Rectal smooth muscle tissue (tissue), 1 donor: ENCODE measurements at regions not wholly inside any gene's neighbourhood (a gene's known extent, or its start where the extent isn't known, plus 50 kb on each side); places are given as distances from the start of the nearest gene placed in this dataset.
"Not testable (repeated sequence)": the region's sequence is repeated elsewhere in the genome, so short reads cannot be mapped to it uniquely, and the experiment has no call there.

Experiments
- H3K27ac ChIP-seq: one replicate; pipeline ENCODE4 v1.7.0; 2013; ENCODE audit warnings: low read depth, low read length, inconsistent platforms
- H3K27me3 ChIP-seq: one replicate; pipeline ENCODE4 v1.7.0; 2013; ENCODE audit warnings: low read length; ENCODE audit not compliant: control insufficient read depth, insufficient read depth
- H3K36me3 ChIP-seq: one replicate; pipeline ENCODE4 v1.7.0; 2013; ENCODE audit warnings: low read length; ENCODE audit not compliant: control insufficient read depth, insufficient read depth
- H3K4me1 ChIP-seq: one replicate; pipeline ENCODE4 v1.7.0; 2013; ENCODE audit warnings: low read length; ENCODE audit not compliant: control insufficient read depth, insufficient read depth
- H3K4me3 ChIP-seq: one replicate; pipeline ENCODE4 v1.7.0; 2013; ENCODE audit warnings: low read length
- H3K9ac ChIP-seq: one replicate; pipeline ENCODE4 v1.7.0; 2013; ENCODE audit warnings: low read length

DNA sequence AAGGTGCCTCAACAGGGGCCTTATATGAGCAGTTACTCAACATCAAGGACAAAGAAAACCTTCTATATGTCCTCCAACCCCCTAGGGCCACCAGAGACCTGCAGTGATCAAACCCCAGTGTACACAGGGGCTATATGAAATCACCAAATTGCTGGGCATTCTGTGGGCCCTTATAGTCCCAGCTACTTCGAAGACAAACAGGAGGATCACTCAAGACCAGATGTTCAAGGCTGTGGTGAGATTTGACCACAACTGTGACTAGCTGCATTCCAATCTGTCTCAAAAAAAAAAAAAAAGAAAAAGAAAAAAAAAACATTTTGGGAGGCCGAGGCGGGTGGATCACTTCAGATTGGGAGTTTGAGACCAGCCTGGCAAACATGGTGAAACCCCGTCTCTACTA, 51.0 kb upstream of the PRB2 start:
- Histone ChIP-seq H3K27me3 (no peaks in the 10 kb centered on the region), H3K9ac (no peak overlapping the region), H3K36me3 (no peaks in the 10 kb centered on the region), H3K27ac (no peak overlapping the region), H3K4me1 (no peaks in the 10 kb centered on the region), H3K4me3 (no peak overlapping the region)

DNA sequence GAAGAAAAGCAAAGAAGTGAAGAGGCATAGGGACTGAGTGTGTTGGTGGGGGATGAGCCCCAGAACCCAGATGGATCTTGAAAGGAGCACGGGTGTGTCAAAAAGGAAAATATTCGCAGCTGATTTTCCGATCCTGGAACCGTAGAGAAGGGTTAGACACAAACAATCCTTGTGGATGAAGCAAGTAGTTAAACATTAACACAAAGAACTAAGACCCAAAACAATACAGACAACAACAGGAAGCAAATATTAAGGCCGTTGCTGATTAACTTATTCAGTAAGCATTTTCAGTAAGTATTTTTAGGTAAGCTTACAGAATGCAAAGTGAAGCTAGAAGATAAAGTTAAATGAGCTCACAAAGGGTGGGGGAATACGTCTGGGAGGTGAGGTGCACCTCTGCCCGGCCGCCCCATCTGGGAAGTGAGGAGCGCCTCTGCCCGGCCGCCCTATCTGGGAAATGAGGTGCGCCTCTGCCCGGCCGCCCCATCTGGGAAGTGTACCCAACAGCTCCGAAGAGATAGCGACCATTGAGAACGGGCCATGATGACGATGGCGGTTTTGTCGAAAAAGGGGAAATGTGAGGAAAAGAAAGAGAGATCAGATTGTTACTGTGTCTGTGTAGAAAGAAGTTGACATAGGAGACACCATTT, 62.8 kb upstream of the PRB2 start:
- H3K4me1 ChIP-seq, result no peaks in the 10 kb centered on the region
- H3K27me3 ChIP-seq, result no peaks in the 10 kb centered on the region
- H3K27ac ChIP-seq, result no peak overlapping the region
- H3K4me3 ChIP-seq, result no peak overlapping the region
- no peaks in the 10 kb centered on the region for H3K36me3 ChIP-seq
- no peak overlapping the region for H3K9ac ChIP-seq

DNA sequence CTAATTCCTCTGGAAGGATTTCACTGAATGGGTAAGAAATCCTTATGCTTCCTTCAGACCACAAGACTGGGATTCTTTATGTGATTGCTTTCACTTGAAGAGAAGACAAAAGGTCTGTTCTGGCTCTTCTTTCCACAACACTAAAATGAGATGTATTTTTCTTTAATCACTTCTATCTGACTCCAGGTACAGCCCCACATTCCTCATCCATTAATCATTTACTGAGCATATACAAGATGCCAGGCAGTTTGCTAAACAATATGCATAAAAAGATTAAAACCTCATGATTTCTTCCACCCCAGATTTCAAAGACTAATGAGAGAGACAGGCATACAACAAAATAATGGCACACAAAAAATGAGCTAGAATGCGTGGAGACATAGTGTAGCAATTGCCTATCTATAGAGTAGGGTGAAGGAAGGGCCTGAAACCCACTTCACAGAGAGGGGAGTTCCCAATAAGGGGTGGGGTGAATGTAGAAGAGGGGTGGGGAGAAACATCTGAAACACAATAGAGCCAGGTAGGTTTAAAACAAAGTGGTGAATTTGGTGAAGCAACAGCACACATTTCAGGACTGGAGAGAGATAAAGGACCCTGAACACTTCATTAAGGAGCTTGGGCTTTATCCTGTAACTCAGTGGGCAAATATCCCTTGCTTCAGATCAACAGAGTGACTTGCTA, 65.1 kb upstream of the PRB2 start:
- no peak overlapping the region for H3K9ac ChIP-seq
- no peaks in the 10 kb centered on the region for H3K4me1 ChIP-seq
- H3K27me3 ChIP-seq, result no peaks in the 10 kb centered on the region
- no peak overlapping the region for H3K27ac ChIP-seq
- no peak overlapping the region for H3K4me3 ChIP-seq
- no peaks in the 10 kb centered on the region for H3K36me3 ChIP-seq

DNA sequence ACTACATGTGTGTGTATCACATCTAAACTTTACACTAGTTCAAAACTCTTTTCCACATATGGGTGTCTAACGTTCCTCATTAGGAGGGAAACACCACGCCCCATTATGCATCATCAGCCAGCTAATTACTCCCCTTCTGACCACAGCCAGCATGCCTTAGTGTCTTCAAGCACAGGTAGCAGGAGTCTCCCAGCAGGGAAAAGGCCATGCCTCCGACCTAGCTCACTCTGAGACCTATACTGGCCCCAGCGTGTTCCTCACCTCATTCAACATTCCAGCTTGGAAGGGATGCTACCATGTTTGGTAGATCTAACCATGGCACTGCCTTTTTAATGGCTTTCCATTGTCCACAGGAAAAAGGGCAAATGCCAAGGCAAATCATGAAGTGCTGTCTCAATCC, 66.1 kb upstream of the PRB2 start:
- H3K36me3 ChIP-seq, result no peaks in the 10 kb centered on the region
- no peak overlapping the region for H3K4me3 ChIP-seq
- H3K27me3 ChIP-seq, result no peaks in the 10 kb centered on the region
- H3K27ac ChIP-seq, result no peak overlapping the region
- H3K9ac ChIP-seq, result no peak overlapping the region
- no peaks in the 10 kb centered on the region for H3K4me1 ChIP-seq

DNA sequence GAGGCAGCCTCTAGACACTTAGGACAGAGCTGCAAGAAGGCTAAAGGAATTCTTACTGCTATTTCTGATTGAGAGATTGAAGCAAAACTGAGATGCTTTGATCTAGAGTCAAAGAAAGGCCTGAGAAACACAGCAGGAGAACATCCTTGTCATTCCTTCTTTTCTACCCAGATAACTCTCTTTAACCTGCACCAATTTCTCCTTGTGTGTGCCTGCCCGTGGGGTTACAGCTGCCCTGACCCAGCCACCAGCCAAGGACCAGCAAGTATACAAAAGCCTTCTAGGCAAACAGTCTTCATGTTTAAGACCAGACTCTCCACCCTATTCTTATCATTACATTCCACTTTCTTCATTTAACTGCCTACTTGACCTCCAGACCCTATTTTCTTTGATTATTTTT, 81.7 kb upstream of the PRB2 start:
- Histone ChIP-seq H3K27me3 (no peaks in the 10 kb centered on the region), H3K36me3 (no peaks in the 10 kb centered on the region), H3K9ac (no peak overlapping the region)

DNA sequence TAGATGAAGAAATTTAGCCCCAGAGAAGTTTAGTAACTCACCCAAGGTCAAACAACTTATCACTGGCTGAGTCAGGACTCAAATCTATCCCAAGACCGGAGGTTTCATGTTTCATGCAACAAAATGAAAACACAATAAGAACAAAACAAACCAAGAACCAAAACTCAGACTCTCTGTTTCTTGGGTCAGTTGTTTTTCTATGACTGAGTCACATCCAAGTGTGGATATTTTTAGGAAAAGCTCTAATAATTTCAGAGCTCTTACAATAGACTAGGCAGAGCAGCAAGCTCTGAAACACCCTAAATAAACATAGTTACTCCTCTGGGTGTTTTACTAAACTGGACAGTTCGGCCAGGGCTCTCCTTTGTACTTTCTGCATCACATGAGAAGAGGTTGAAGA, 87.6 kb upstream of the PRB2 start:
- no peak overlapping the region for H3K27ac ChIP-seq
- H3K4me3 ChIP-seq, result no peak overlapping the region

More for the DNA sequence above, 81.7 kb upstream of the PRB2 start:
- H3K27ac ChIP-seq, result no peak overlapping the region
- no peak overlapping the region for H3K4me3 ChIP-seq
- H3K4me1 ChIP-seq, result no peaks in the 10 kb centered on the region

DNA sequence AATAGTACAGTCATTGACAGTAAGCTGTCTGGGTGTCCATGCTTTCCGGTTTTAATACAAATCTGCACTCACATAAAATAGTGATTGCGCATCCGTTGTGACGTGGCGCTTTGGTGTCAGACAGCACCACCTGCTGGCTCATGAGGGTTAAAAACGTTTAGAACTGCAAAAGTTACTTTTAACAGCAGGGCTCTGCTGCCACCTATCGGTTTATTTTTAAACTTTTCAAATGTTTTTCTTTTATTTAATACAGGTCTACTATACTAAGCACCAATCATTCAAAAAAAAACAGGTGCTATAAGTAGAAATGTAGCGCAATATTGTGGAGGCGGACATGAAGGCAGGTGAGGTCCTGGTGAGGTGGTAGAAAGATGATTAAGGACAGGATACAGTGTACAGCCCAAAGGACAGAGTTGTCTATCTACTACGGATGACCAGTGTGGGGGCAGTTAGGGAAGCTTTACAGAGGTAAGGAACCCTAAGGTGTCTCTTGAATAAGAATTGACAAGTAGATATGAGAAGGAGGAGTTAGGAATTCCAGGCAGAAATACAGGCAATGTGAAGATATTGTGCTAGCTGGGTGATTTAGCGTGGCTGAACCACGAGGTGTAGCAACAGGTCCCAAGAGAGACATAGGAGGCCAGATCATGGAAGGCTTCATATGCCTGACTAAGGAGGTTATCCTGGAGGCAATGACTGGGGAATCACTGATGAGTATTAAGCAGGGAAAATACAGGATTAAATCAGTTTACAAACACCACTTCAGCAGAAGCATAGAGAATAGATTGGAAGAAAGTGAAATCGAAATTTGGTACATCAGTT, 91.5 kb upstream of the PRB2 start:
- Histone ChIP-seq H3K27me3 (no peaks in the 10 kb centered on the region), H3K27ac (no peak overlapping the region), H3K4me3 (no peak overlapping the region), H3K36me3 (no peaks in the 10 kb centered on the region), H3K4me1 (no peaks in the 10 kb centered on the region), H3K9ac (no peak overlapping the region)

More for the DNA sequence above, 87.6 kb upstream of the PRB2 start:
- Histone ChIP-seq H3K27me3 (no peaks in the 10 kb centered on the region), H3K9ac (no peak overlapping the region), H3K36me3 (no peaks in the 10 kb centered on the region), H3K4me1 (no peaks in the 10 kb centered on the region)

DNA sequence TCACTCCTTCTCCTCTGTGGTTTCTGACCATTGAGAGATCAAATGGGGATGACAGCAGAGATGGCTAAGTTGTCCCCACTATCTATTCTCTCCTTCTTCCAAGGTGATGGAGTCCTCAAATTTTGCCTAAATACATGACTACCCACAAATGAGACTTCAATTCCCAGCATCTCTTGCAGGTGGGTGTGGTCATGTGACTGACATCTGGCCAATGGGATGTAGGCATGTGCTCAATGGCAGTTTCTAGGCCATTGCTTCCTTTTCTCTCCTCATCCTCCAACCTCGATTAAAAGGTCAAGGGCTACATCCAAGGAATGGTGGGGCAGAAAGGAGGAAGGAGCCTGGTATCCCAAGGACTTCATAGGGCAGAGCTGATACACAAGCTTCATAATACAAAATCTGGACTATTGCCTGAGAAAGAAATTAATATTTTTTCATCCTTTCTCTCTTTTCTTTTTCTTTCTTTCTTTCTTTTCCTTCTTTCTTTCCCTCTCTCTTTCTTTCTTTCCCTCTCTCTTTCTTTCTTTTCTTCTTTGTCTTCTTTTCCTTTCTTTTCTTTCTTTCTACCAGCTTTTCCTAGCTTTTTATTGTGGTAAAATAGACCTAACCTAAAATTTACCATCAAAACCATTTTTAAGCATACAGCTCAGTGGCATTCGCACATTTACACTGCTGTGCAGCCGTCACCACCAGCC, 100.9 kb upstream of the PRB2 start:
- Histone ChIP-seq H3K9ac (no peak overlapping the region), H3K27ac (no peak overlapping the region), H3K27me3 (no peaks in the 10 kb centered on the region), H3K4me3 (no peak overlapping the region), H3K4me1 (no peaks in the 10 kb centered on the region), H3K36me3 (no peaks in the 10 kb centered on the region)

DNA sequence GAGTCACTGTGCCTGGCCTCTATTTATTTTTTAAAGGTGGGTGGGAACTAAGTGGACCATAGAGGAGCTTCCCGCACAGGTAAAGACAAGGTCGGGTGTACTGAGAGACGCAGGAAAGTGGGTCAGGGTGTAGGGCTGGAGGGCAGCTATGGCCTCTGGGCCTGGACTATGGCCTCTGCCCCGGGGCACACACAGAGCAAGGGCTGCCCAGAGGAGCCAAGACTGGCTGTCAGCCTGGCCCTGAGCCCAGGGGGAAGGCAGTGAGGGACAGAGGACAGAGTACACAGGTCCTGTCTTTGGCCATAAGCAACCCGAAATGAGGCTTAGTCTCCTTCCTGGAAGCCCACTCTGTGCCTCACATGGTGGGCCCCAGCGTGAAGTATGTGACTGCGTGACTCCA, 102.1 kb upstream of the PRB2 start:
- Histone ChIP-seq H3K4me1 (no peaks in the 10 kb centered on the region), H3K27me3 (no peaks in the 10 kb centered on the region), H3K27ac (no peak overlapping the region), H3K4me3 (no peak overlapping the region), H3K36me3 (no peaks in the 10 kb centered on the region), H3K9ac (no peak overlapping the region)

DNA sequence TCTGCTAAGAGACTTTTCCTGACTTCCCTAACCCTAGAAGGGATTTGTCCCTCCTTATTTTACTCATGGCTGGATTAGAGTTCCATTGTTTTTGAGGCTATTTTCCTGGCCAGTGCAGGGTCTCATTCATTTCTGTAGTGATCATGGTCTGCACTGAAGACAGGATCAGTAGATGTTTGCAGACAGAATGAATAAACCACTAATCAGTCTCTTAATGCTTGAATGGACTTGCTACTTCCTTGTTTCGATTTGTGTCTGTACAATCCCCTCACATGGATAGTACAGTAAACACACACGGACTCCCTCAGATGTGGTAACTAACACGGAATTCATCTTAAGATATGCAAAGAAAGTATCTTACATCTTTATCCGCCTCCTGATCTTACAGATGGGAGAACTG, 102.6 kb upstream of the PRB2 start:
- no peaks in the 10 kb centered on the region for H3K27me3 ChIP-seq
- H3K27ac ChIP-seq, result no peak overlapping the region
- no peak overlapping the region for H3K9ac ChIP-seq
- H3K4me1 ChIP-seq, result no peaks in the 10 kb centered on the region
- H3K4me3 ChIP-seq, result no peak overlapping the region
- no peaks in the 10 kb centered on the region for H3K36me3 ChIP-seq

DNA sequence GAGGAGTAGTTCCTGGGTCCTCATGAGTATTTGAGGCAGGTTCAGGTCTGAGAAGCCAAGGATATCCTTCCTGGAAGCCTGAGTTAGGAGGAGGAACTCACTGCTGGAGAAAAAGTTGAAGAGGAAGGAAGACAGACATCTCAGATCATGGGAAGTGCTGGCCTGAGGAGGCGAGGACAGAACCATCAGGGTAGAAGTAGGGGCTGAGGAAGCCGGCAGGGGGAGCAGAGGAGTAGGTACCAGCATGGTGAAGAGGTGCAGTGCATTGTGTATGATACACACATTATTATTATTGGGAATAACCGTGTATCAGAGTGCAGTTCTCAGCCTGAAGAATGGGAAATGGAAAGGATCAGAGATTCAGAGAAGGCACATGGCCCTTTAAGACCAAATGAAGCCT, 103.2 kb upstream of the PRB2 start:
- not testable (repeated sequence) for H3K27me3 ChIP-seq, H3K27ac ChIP-seq, H3K9ac ChIP-seq, H3K36me3 ChIP-seq, H3K4me1 ChIP-seq, H3K4me3 ChIP-seq

DNA sequence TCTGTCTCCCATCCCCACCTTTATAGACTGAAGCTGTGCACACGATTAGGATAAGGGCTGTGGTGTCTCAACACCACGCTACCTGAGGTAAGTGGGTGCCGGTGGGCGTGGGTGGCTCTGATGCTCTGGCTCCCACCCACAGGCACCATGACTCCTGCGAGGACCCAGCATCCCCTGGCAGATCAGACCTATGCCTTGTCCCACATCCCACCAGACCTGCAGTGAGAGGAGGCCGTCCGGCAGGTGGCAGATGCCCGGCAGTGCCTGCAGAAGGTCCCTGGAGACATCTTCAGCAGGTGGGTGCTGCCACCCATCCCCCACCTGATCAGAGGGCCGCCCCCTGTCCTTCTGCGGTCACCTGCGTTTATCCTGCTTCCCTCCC, 104.4 kb upstream of the PRB2 start:
- no peaks in the 10 kb centered on the region for H3K36me3 ChIP-seq
- H3K4me3 ChIP-seq, result no peak overlapping the region
- H3K27me3 ChIP-seq, result no peaks in the 10 kb centered on the region
- no peak overlapping the region for H3K27ac ChIP-seq
- no peak overlapping the region for H3K9ac ChIP-seq
- no peaks in the 10 kb centered on the region for H3K4me1 ChIP-seq
